RWPE2 (cell line): ENCODE measurements at regions not wholly inside any gene's neighbourhood (a gene's known extent, or its start where the extent isn't known, plus 50 kb on each side); places are given as distances from the start of the nearest gene placed in this dataset.

Experiments used
- ATAC-seq: fragments of 200-7000 bp; cut with Tn5 transposase; 3 replicates; pipeline ENCODE4 v1.9.1; 2021; ENCODE audit warnings: low read depth
- DNase-seq: peaks from one replicate; pipeline ENCODE4 v3.0.0-alpha.2; 2020; ENCODE audit warnings: low spot score
- H3K27ac ChIP-seq: fragments of 450-650 bp; 2 replicates; pipeline ENCODE4 v1.5.1; 2017; ENCODE audit warnings: mild to moderate bottlenecking; ENCODE audit not compliant: poor library complexity, severe bottlenecking
- H3K27me3 ChIP-seq: fragments of 250-450 bp; sonication (Bioruptor Pico); 2 replicates; pipeline ENCODE4 v1.5.1; 2021; ENCODE audit warnings: mild to moderate bottlenecking, moderate library complexity; ENCODE audit not compliant: insufficient read depth, poor library complexity, severe bottlenecking
- H3K36me3 ChIP-seq: fragments of 250-450 bp; sonication (Bioruptor Pico); 2 replicates; pipeline ENCODE4 v1.5.1; 2020; ENCODE audit warnings: low read depth, mild to moderate bottlenecking, moderate library complexity
- H3K4me1 ChIP-seq: fragments of 250-450 bp; sonication (Bioruptor Pico); 2 replicates; pipeline ENCODE4 v1.5.1; 2021; ENCODE audit warnings: mild to moderate bottlenecking, moderate library complexity; ENCODE audit not compliant: insufficient read depth, poor library complexity, severe bottlenecking
- H3K4me3 ChIP-seq: fragments of 250-450 bp; sonication (Bioruptor Pico); 2 replicates; pipeline ENCODE4 v1.5.1; 2021; ENCODE audit warnings: mild to moderate bottlenecking, moderate library complexity; ENCODE audit not compliant: severe bottlenecking
- H3K9me3 ChIP-seq: fragments of 250-450 bp; sonication (Bioruptor Pico); 2 replicates; pipeline ENCODE4 v1.5.1; 2021; ENCODE audit warnings: mild to moderate bottlenecking, moderate library complexity; ENCODE audit not compliant: severe bottlenecking
- CTCF ChIP-seq: fragments of 450-650 bp; IDR thresholded peaks from one replicate; pipeline ENCODE4 v1.5.1; 2017; ENCODE audit warnings: mild to moderate bottlenecking, moderate library complexity; ENCODE audit not compliant: poor library complexity, severe bottlenecking

GRCh38 chr5:156148301-156148700 lies 178.7 kb upstream of the SGCD start:
- H3K4me3 ChIP-seq: no peak overlapping the region
- TF ChIP-seq CTCF: no peak

GRCh38 chr5:156149213-156149612 lies 177.8 kb upstream of the SGCD start:
- Histone ChIP-seq H3K27ac (no peak overlapping the region), H3K4me3 (no peak overlapping the region), H3K4me1 (peaks cover 3% of the 10 kb centered on the region), H3K36me3 (no peaks in the 10 kb centered on the region), H3K27me3 (no peaks in the 10 kb centered on the region), H3K9me3 (peaks cover 9% of the 10 kb centered on the region)
- DNase-seq (no peak), ATAC-seq (no peak)
- no peak for TF ChIP-seq CTCF

More at GRCh38 chr5:156148301-156148700, 178.7 kb upstream of the SGCD start:
- H3K36me3 ChIP-seq: no peaks in the 10 kb centered on the region
- peaks cover 3% of the 10 kb centered on the region for H3K4me1 ChIP-seq
- no peak for ATAC-seq
- DNase-seq: no peak
- H3K27ac ChIP-seq: no peak overlapping the region
- H3K9me3 ChIP-seq: peaks cover 9% of the 10 kb centered on the region
- H3K27me3 ChIP-seq: no peaks in the 10 kb centered on the region

- no peak for ATAC-seq
- Histone ChIP-seq H3K36me3 (no peaks in the 10 kb centered on the region), H3K9me3 (no peaks in the 10 kb centered on the region), H3K4me1 (no peaks in the 10 kb centered on the region), H3K4me3 (no peak overlapping the region), H3K27me3 (no peaks in the 10 kb centered on the region), H3K27ac (no peak overlapping the region)
- no peak for TF ChIP-seq CTCF
- DNase-seq: no peak
Measured at GRCh38 chr5:156153602-156154001, 173.4 kb upstream of the SGCD start.

- H3K4me1 ChIP-seq: no peaks in the 10 kb centered on the region
- no peaks in the 10 kb centered on the region for H3K27me3 ChIP-seq
- H3K27ac ChIP-seq: no peak overlapping the region
- TF ChIP-seq CTCF: no peak
- no peak for DNase-seq
- no peaks in the 10 kb centered on the region for H3K36me3 ChIP-seq
- no peak for ATAC-seq
- H3K4me3 ChIP-seq: no peak overlapping the region
- H3K9me3 ChIP-seq: no peaks in the 10 kb centered on the region
Measured at GRCh38 chr5:156154757-156155156, 172.2 kb upstream of the SGCD start.

- Histone ChIP-seq H3K36me3 (no peaks in the 10 kb centered on the region), H3K27ac (no peak overlapping the region), H3K27me3 (no peaks in the 10 kb centered on the region), H3K4me3 (no peak overlapping the region), H3K4me1 (no peaks in the 10 kb centered on the region), H3K9me3 (no peaks in the 10 kb centered on the region)
- no peak for TF ChIP-seq CTCF
- DNase-seq (no peak), ATAC-seq (no peak; the same call in 2 of the 3 replicates)
Measured at GRCh38 chr5:156155598-156155997, 171.4 kb upstream of the SGCD start.
